ENCODE measurements at regions not wholly inside any gene's neighbourhood (a gene's known extent, or its start where the extent isn't known, plus 50 kb on each side); places are given as distances from the start of the nearest gene placed in this dataset.

DNA sequence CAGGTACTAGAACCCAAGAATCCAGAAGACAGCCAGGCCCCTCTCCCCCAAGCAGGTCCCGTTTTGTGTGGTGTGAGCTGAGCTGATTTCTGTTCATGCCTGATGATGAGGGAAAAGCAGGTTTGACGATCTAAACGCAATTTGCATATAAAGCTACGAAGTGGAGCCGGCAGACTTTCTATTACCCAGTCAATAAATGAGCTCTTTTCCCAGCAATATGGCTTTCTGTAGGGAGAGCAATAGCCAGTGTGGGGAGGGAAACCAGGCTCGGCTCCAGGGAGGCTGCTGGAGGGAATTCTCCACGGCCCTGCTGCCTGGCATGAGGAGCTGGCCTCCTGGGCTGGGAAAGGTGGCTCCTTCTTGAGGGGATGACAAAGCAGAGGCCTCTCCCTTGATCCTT lies 140.7 kb upstream of the AJAP1 start:
- no peaks in the 10 kb centered on the region for H3K36me3 ChIP-seq (ENCODE audit: control insufficient read depth, insufficient read depth, low read length)
- no peak for DNase-seq (ENCODE audit: extremely low read depth, insufficient read length)
- no peak overlapping the region for H3K4me3 ChIP-seq (replicated peaks; ENCODE audit: low read depth, low read length)
- H3K27me3 ChIP-seq (replicated peaks; ENCODE audit: control insufficient read depth, insufficient read depth, low read length), result no peaks in the 10 kb centered on the region
- TF ChIP-seq, protein P1, sequence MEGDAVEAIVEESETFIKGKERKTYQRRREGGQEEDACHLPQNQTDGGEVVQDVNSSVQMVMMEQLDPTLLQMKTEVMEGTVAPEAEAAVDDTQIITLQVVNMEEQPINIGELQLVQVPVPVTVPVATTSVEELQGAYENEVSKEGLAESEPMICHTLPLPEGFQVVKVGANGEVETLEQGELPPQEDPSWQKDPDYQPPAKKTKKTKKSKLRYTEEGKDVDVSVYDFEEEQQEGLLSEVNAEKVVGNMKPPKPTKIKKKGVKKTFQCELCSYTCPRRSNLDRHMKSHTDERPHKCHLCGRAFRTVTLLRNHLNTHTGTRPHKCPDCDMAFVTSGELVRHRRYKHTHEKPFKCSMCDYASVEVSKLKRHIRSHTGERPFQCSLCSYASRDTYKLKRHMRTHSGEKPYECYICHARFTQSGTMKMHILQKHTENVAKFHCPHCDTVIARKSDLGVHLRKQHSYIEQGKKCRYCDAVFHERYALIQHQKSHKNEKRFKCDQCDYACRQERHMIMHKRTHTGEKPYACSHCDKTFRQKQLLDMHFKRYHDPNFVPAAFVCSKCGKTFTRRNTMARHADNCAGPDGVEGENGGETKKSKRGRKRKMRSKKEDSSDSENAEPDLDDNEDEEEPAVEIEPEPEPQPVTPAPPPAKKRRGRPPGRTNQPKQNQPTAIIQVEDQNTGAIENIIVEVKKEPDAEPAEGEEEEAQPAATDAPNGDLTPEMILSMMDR (IDR thresholded peaks at IDR 0.05; ENCODE audit: insufficient read depth, low read length, poor library complexity, severe bottlenecking), result no peak

DNA sequence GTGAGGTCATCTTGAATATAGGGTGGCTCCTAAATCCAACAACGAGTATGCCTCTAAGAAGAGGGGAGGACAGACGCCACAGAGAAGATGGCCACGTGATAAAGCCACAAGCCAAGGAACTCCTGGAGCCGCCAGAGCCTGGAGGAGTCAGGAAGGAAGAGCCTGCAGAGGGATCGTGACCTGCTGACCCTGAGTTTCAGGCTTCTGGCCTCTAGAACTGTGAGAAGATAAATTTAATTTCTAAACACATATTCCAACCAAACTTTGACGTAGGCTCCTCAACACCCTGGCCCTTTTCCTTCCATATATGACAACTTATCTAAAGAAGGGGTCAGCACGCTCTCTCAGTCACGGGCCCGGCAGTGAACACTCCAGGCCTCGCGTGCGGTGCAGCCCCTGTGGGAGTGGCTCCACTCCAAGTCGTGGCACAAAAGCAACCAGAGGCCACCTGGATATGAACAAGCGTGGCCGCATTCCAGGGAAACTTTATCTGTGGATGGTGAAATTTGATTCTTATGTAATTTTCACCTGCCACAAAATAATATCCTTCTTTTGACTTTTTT lies 138.6 kb upstream of the AJAP1 start:
- Histone ChIP-seq H3K36me3 (ENCODE audit: control insufficient read depth, insufficient read depth, low read length) (no peaks in the 10 kb centered on the region), H3K27me3 (replicated peaks; ENCODE audit: control insufficient read depth, insufficient read depth, low read length) (no peaks in the 10 kb centered on the region), H3K4me3 (replicated peaks; ENCODE audit: low read depth, low read length) (no peak overlapping the region)
- DNase-seq (ENCODE audit: extremely low read depth, insufficient read length), result no peak
- TF ChIP-seq, protein P1 (IDR thresholded peaks at IDR 0.05; ENCODE audit: insufficient read depth, low read length, poor library complexity, severe bottlenecking), result no peak

DNA sequence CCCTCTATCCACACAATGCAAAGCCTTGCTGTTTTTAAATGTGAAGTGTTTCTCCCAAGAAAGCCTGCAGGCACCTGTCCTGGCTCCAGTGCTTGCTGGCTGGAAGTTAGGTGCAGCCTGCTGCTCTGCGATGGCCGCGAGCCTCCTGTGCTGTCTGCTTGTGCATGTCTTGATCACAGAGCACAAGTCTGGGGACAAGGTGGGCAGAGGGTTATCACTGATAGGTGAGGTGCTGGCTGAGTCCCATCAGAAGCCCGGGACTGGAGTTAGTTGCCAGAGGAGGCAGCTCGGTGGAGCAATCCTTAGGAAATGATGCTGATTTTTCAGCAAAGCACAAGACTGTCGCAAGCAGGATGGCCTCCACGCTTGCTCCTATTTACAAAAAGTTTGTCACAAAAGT lies 137.8 kb upstream of the AJAP1 start:
- H3K27me3 ChIP-seq (replicated peaks; ENCODE audit: control insufficient read depth, insufficient read depth, low read length), result no peaks in the 10 kb centered on the region
- H3K4me3 ChIP-seq (replicated peaks; ENCODE audit: low read depth, low read length), result no peak overlapping the region
- TF ChIP-seq, protein P1 (IDR thresholded peaks at IDR 0.05; ENCODE audit: insufficient read depth, low read length, poor library complexity, severe bottlenecking), result no peak
- no peaks in the 10 kb centered on the region for H3K36me3 ChIP-seq (ENCODE audit: control insufficient read depth, insufficient read depth, low read length)
- no peak for DNase-seq (ENCODE audit: extremely low read depth, insufficient read length)

DNA sequence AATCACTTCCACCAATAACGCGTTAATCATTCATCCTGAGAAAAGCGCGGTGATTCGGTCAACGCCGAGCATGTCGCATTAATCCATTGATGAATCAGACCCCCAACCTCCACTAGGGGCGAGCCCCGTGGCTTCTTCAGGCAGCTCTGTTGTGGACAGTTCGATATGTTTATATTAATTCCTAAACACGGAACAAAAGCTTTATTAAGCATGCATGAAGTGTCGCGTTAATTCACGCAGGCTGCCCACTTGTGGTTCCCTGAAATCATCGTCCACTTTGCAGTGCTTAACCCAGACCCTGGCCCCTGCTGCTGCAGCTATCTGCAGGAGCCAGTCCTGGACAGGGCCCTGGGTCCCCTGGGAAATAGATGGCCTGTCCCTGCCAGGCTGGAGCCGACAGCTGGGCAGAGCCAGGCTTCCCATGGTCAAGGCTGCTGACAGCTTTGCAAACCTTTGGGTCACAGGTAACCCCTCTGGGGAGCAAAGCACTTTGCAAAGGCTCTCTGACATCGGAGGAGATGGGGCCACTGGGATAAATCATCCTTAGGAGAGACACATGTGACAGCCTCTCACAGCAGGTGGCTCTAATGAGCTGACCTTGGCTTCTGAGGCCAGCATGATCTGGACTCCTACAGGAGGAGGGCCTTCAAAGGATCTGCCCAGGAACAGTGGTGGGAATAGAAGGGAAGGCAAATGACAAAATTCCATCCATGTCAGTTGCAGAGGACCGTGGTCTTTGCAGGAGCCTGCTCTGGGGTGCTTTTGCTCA lies 137.0 kb upstream of the AJAP1 start:
- TF ChIP-seq, protein P1 (IDR thresholded peaks at IDR 0.05; ENCODE audit: insufficient read depth, low read length, poor library complexity, severe bottlenecking), result no peak
- Histone ChIP-seq H3K36me3 (ENCODE audit: control insufficient read depth, insufficient read depth, low read length) (no peaks in the 10 kb centered on the region), H3K27me3 (replicated peaks; ENCODE audit: control insufficient read depth, insufficient read depth, low read length) (no peaks in the 10 kb centered on the region), H3K4me3 (replicated peaks; ENCODE audit: low read depth, low read length) (no peak overlapping the region)
- DNase-seq (ENCODE audit: extremely low read depth, insufficient read length), result no peak

DNA sequence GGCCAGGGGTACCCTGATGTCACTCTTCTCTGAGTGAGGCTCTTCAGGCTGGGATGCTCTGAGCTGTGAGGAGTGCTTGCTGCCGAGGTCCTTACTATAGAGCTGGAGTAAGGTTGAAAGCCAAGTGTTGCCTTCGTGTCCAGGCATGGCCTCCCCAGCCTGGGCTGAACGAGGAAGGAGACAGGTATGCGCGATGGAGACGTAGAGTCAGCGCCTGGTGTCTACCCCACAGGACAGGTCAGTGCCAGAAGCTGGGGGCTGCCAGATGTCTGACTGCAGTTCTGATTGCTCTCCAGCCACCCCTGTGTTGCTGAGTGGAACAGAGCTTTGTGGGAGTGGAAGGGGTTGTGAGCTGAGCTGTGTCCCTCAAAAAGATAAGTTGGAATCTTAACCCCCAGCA lies 135.8 kb upstream of the AJAP1 start:
- TF ChIP-seq, protein P1 (IDR thresholded peaks at IDR 0.05; ENCODE audit: insufficient read depth, low read length, poor library complexity, severe bottlenecking), result no peak
- Histone ChIP-seq H3K4me3 (replicated peaks; ENCODE audit: low read depth, low read length) (no peak overlapping the region), H3K36me3 (ENCODE audit: control insufficient read depth, insufficient read depth, low read length) (no peaks in the 10 kb centered on the region), H3K27me3 (replicated peaks; ENCODE audit: control insufficient read depth, insufficient read depth, low read length) (no peaks in the 10 kb centered on the region)
- DNase-seq (ENCODE audit: extremely low read depth, insufficient read length), result no peak

Data from GM06990 (cell line).